Kidney capillary endothelial cell (primary cell): ENCODE measurements at regions not wholly inside any gene's neighbourhood (a gene's known extent, or its start where the extent isn't known, plus 50 kb on each side); places are given as distances from the start of the nearest gene placed in this dataset.
"Not testable (repeated sequence)": the region's sequence is repeated elsewhere in the genome, so short reads cannot be mapped to it uniquely, and the experiment has no call there.

Experiments used
- DNase-seq: peaks from one replicate; pipeline ENCODE4 v3.0.0-alpha.2; 2018; ENCODE audit warnings: low spot score

DNA sequence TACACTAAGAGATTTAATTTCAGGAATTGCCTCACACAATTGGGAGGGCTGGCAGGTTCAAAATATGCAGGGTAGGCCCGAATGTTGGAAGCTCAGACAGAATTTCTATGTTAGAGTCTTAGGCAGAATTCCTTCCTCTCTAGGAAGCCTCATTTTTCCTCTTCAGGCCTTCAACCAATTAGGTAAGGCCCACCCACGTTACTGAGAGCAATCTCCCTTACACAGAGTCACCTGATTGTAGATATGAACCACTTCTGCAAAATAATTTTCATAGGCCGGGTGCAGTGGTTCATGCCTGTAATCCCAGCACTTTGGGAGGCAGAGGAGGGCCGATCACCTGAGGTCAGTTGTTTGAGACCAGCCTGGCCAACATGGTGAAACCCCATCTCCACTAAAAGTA lies 50.2 kb upstream of the HIVEP1 start:
- DNase-seq = no peak

DNA sequence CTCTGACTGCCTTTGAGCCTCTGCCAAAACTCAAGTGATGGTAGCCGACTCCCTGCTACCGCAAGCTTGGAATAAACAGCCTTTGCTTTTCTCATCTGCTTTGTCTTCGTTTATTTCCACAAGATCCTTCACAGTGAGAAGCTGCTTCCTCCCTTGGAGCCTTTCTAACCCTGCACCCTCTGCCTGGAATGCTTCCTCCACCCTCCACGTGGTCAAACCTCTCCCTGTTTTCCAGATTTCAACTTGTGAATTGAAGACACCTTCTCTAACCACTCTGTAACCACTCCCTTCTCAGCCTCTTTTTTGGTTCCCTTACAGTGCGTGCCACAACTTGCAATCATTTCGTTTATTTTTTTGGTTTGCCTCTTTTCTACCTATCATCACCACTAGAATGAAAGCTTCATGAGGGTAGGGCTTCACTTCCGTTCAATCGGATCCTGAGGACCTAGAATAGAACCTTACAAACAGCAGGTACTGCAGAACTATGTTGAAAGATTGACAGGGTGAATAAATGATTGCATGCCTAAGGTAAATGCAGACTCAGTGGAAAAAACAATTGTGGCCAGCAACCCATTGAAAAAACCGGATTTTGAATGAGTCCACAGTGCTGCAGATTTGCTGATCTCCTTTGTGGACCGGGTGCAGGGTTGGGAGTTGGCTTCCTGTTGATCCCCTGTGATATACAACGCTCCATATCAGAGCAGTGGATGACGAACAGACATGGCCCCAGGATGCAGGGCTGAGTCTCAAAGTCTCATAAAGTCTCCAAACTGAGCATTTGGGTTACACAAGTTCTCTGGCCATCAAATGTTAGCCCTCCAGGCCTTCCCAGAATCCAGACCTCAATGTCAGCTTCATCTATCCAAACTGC lies 51.0 kb upstream of the HIVEP1 start:
- DNase-seq = no peak

DNA sequence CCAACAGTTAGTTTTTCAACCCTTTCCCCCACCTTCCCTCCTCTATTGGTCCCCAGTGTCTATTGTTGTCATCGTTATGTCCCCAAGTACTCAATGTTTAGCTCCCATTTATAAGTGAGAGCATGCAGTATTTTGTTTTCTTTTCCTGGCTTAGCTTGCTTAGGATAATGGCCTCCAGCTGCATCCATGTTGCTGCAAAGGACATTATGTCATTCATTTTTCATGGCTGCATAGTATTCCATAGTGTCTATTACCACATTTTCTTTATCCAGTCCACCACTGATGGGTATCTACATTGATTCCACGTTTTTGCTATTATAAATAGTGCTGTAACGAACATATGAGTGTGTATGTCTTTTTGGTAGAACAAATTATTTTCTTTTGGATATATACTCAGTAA lies 55.3 kb upstream of the HIVEP1 start:
- DNase-seq = no peak

DNA sequence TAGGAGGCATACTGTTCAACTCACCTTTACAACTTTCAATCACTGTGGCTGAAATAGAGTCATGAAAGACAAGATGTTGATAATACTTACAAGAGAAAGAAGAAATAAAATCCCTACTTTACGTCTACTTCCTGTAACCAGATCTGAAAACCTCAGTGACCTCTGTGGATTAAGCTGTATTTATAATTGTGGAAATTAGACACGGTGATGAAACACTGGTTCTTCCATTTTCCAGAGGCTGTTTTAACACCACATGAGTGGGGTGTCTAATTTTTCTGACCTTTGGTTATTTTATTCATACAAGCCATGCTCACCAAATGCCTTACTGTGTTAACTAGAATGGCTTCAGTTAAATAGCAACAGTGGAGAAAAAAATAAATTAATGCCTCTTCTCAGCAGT lies 58.5 kb upstream of the HIVEP1 start:
- no peak for DNase-seq

DNA sequence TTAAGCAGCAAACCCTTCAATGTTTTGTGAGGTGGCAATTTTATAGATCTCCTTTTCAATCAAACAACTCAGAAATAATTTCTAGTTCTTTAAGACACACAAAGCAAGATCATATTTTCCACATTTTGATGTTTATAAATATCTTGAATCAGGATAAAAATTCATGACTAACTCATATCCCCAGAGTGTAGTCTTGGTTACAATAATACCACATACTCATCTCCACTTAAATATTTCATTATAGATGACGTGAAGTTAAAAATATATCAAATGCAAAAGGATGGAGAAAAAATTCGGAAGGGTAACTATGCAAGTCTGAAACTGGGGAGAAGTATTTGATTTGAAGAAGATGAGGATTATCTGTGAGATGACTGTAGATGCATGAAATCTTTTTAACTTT lies 59.8 kb upstream of the HIVEP1 start:
- DNase-seq = no peak

DNA sequence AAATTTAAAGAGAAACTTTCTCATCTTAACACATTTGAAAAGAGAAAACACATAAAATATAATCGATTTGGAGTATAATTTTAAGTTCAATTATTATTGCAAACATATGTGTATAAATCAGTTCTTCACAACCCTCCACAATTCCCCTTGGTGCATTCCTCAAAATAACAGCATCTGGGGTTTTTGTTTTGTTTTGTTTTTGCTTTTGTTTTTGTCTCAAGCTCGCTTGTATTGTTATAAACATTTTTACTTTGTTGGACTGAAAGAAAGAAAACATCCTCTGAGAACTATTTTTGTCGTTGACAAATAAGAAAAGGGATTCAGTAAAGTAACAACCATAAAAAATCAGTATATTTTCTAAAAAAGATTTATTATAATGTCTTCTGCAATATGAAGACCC lies 60.2 kb upstream of the HIVEP1 start:
- no peak for DNase-seq

DNA sequence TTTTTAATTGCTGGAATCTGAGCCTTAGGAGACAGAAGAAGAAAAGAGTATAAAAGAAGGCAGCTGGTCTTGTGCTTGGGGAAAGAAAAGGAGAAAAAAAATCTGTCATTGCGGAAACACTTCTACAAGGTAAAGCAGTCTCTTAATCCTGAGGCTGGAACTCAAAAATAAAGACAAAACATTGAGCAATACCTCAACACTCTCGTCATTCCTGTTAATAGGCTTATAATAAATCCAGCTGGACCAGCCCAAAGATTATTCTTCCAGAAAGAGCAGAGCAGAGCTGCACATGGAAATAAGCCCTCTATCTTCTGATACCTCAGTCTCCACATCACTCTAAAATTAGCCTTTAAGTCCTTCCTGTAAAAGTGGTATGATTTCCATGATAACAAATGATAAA lies 62.0 kb upstream of the HIVEP1 start:
- no peak for DNase-seq

DNA sequence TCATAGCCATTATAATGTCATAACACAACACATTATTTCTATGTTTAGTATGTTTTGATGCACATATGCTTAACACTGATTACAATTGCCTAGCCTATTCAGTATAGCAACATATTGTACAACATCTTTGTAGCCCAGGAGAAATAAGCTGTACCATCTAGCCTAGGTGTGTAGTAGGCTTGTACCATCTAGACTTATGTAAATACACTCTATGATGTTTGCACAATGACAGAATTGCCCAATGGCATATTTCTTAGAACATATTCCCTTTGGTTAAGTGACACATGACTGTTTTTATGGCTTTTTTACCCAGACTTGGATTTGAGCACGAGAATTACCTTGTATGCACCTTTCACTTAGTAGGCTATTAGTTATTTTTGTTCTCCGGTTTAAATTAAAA lies 64.5 kb upstream of the HIVEP1 start:
- DNase-seq = no peak

DNA sequence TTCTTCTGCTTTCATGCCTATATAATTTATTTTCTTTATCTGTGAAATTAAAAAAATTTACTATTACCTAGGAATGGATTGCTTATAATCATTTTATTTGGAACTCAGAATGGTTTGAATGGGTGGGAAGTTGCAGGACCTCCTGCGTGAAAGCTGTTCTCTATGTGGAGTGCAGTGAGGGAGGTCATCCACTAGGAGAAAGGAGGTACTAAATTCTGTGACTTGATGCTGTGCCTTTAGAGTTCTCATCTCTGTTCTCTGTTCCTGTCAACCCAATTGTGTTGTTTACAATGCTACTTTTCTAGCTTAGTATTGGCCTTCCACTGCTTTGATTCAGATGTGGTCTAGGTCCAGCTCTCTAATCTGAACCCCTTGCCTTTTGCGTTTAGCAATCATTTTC lies 65.0 kb upstream of the HIVEP1 start:
- no peak for DNase-seq

DNA sequence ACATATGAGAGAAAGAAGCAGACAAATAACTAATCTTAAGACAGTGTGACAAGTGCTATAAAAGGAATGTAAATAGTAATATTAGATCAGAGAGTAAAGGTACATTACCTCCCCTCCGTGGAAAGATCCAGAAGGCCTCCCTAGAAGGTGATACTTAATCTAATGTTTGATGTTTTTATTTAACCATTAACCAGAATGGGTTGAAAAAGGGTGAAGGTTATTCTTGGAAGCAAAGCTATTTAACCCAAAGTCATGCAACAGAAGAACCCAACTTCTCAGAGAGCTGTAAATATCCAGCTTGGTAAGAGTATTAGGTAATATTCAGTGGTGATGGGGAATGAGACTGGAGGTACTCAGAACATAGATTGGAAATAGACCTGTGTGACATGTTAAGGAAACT lies 68.0 kb upstream of the HIVEP1 start:
- DNase-seq = no peak

DNA sequence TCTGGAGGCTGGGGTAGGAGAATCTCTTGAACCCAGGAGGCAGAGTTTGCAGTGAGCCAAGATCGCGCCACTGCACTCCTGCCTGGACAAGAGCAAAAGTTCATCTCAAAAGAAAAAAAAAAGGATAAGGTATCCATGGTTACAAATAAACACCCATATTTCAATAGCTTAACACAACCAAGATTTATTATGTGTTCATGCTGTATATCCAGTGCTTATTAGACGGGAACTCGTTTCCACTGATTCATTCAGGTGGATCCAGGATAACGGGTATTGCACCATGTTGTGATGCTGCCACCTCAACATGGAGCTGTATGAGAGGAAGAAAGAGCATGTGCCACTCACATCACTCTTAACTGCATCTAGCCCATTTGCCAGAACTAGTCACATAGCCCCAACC lies 69.1 kb upstream of the HIVEP1 start:
- no peak for DNase-seq

DNA sequence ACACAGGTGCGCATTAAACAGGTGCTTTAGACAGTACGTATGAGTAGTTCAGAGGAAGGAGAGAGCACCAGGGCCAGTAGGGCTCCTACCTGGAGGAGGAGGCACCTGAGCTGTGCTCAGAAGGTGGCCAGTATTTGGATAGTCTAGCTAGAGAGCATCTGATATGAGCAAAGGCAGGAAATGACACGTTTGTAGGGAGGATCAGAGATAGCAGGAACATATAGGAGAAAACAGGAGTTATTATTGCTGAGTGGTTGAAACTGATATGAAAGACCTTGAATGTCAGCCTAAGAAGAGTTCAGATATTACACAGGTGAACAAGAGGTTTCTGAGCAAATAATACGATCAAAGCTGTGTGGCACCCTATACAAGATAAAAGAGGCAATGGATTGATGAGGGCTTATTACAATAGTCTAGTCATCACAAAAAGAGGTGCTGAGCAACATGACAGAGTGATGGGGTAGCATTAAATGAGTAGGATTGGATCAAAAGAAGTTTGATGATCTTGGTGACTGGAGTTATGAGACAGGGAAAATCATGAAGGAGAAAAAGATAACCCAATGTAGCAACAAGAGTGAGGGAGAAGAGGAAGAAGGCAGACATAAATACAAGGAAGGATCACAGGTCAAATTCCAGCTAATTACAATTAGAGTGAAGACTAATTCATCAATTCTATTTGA lies 69.8 kb upstream of the HIVEP1 start:
- no peak for DNase-seq

DNA sequence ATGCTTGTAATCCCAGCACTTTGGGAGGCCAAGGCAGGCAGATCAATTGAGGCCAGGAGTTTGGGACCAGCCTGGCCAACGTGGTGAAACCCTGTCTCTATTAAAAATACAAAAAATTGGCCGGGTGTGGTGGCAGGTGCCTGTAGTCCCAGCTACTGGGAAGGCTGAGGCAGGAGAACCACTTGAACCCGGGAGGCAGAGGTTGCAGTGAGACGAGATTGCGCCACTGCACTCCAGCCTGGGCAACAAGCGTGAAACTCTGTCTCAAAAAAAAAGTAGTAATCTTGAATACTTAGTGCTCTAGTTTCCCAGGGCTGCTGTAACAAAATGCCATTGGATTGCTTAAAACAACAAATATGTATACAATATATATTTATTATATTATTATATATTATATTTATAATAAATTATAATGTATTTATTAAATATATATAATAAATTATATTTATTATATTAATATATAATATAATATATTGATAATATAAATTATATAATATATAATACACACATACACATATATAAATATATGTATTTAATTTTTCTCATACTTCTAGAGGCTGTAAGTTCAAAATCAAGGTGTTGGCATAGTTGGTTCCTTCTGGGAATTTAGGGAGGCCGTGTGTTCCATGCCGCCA lies 71.5 kb upstream of the HIVEP1 start:
- not testable (repeated sequence) for DNase-seq

DNA sequence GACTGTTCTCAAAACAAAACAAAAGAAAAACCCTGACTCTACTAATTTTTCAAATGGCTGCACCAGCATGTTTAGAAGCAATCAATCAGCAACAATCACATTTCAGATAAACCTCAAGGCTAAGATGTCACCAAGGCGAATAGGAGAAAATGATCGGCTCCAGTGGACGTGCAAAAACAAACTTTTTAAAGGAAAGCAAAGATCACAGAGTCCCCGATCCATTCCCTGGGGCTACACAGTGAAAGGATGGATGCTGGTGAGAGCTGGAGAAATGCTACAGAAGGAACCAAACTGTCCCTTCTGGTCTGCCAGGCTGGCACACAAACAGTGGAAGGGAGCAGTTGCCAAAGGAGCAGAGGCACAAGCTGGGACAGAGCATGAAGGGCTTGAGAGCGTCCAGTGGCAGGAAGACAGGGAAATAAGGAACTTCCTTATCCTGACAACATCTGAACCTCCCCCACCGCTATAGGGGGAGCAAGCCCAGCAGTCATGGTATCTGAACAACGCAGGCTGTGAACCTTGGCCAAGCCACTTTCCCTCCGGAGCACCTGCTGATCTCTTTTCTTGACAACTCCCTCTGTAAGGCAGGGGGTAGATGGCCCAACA lies 73.7 kb upstream of the HIVEP1 start:
- DNase-seq = no peak

DNA sequence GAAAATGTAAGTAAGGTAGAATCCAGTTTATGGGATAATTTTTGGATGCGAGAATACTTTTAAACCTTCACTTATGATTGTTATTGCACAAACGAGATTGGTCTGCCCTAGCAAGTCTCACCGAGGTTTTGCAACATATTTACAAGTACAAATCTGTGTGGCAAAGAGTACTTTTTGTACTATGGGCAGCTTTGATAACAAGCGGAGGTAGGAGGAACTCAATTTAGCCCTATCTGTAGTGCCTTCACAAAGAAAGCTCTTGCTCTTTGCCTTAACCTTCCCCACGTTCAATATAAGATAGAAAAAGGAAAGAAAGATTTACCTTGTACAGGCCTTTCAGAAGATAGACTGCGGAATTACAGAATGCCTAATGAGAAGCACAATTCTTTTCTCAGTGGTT lies 77.5 kb upstream of the HIVEP1 start:
- DNase-seq = no peak

DNA sequence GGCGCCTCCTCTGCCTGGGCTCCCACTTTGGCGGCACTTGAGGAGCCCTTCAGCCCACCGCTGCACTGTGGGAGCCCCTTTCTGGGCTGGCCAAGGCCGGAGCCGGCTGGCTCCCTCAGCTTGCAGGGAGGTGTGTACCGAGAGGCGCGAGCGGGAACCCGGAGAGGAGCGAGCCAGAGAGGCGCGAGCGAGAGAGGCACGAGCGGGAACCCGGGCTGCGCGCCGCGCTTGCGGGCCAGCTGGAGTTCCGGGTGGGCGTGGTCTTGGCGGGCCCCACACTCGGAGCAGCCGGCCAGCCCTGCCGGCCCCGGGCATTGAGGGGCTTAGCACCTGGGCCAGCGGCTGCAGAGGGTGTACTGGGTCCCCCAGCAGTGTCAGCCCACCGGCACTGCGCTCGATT lies 79.2 kb upstream of the HIVEP1 start:
- DNase-seq = not testable (repeated sequence)

DNA sequence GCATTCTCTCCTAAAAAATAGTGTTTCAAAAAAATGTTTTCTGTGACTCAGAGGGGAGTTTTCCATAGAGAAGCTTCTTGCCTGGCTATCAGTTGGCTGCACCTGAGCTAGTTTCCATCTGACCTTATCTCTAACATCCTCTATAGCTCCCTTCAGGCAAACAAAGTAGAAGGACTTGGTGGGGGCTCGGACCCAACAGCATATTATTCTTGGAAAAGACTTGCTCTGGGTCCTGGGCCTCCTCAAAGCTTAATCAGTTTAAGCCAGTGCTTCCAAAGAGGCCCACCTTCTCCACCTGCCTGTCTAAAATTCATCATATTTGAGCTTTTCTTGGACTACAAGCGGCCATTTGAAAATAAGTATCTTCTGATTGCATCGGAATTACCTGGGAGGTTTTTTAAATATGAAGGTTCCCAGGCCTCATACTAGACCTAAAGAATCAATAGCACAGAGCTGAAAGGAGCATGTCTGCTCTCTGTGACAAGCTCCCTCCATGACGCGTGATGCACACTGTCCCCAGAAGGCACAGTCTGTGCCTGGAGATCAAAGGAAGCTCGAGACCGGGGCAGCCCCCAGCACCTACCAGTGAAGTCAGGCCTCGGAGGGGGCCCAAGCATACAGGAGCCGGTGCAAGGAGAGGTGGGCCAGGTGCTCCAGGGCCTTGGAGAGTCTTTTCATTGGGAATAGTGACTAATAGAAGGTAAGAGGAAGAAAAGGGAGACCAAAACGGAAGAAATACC lies 80.6 kb upstream of the HIVEP1 start:
- DNase-seq = no peak

DNA sequence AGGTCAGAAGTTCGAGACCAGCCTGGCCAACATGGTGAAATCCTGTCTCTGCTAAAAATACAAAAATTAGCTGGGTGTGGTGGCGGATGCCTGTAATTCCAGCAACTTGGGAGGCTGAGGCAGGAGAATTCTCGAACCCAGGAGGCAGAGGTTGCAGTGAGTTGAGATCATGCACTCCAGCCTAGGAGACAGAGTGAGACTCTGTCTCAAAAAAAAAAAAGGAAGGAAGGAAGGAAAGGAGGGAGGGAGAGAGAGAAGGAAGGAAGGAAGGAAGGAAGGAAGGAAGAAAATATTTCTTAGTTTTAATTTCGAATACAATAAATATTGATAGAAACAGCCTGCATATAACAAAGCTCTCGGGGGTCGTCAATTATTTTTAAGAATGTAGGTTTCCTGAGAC lies 81.3 kb upstream of the HIVEP1 start:
- DNase-seq = not testable (repeated sequence)

DNA sequence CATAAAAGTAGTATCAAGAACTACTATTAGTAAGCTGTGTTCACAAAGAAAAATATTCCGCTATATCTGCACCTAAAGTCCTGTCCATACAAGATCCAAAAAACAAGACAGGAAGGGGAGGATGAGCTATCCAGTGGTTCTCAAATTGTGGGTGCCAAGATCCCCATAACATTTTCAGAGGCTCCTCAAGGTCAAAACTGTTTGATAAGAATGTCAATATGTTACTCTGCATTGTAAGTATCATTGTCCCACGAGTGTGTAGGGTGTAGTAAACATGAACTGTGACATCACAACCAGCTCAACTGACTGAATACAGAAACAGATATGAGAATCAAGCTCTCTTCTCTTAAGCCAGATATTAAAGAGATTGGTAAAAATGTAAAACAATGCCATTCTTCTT lies 81.9 kb upstream of the HIVEP1 start:
- no peak for DNase-seq

DNA sequence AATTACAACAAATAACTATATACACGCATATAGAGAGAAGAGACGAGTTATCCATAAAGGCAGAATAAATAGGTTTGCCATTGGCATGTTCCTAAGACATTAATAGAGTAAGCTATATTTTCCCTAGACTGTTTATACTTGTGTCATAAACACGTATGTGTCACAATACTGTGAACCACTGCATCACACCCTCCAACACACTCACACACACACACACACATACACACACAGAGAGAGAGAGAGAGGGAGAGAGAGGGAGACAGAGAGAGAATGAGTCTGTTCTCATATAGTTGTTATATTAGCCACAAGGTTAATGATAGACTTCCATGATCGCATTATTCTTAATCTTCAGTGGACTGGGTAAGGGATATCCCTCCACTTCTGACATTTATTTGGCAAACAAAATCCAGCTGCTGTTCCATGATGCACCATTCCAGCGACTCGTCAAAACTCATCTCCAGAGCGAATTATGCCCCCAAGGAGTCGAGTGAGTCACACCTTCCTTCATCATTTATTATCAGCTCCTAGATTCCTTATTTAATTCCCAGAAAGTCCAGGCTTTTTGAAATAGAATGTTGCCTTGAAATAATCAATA lies 82.8 kb upstream of the HIVEP1 start:
- no peak for DNase-seq

DNA sequence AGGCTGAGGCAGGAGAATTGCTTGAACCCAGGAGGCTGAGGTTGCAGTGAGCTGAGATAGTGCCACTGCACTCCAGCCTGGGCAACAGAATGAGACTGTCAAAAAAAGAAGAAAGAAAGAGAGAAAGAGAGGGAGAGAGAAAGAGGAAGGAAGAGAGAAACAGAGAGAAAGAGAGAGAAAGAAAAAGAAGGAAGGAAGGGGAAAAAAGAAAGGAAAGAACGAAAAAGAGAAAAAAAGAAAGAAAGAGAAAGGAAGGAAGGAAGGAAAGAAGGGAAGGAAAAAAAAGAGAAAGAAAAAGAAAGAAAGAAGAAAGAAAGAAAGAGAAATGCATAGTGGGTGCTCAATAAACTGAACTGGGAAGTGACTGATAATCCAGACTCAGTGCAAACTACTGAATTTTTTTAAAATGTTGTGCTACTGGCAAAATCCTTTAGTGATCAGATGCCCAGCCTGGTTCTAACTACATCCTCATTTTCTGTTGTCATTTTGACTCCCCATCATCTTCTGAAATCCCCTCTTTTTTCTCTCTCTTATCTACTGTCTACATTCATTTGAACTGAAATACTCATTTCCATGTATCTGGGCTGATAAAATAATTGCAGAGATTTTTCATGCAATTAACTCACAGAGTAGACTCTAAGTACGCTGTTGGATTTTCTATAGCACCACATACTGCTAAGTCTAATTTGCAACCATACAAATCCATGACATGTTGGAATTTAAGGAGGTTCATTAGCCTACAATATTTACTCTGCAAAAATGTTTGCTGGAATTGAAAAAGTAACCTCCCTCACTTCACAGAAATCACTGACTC lies 85.3 kb upstream of the HIVEP1 start:
- no peak for DNase-seq
